HG02678 (cell line): ENCODE measurements at regions not wholly inside any gene's neighbourhood (a gene's known extent, or its start where the extent isn't known, plus 50 kb on each side); places are given as distances from the start of the nearest gene placed in this dataset.

Experiments used
- ATAC-seq: cut with Tn5 transposase; IDR thresholded peaks from one replicate; pipeline ENCODE4 v1.9.1; 2021; ENCODE audit warnings: mild to moderate bottlenecking, moderate library complexity; ENCODE audit not compliant: unreplicated experiment

GRCh38 chr15:62953021-62953420, 89.5 kb upstream of the TPM1 start:
- no peak for ATAC-seq

- ATAC-seq, result no peak
These were observed 89.0 kb upstream of the TPM1 start for GRCh38 chr15:62953496-62954045.

DNA sequence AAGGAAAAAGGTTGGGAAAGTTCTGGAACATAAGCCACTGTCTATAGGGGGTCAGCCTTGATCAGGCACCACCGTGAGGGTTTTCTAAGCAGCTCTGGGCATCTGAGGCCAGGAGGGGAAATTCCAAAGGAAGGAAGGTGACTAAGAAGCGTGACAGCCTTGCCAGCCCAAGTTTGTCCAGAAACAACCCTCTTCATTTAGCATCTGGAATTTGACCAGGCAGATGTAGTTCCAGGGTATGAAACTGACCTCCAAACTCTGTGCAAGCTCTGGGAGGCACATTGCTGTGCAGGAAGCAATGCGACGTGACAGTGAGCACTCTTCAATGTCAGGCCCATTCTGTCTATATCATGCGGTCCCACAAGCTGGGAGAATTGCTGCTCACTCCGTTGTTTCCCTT, 85.4 kb upstream of the TPM1 start:
- ATAC-seq, result no peak

- ATAC-seq, result no peak
These were observed 83.8 kb upstream of the TPM1 start for GRCh38 chr15:62958528-62959363.

GRCh38 chr15:62961134-62961533, 81.4 kb upstream of the TPM1 start:
- no peak for ATAC-seq

DNA sequence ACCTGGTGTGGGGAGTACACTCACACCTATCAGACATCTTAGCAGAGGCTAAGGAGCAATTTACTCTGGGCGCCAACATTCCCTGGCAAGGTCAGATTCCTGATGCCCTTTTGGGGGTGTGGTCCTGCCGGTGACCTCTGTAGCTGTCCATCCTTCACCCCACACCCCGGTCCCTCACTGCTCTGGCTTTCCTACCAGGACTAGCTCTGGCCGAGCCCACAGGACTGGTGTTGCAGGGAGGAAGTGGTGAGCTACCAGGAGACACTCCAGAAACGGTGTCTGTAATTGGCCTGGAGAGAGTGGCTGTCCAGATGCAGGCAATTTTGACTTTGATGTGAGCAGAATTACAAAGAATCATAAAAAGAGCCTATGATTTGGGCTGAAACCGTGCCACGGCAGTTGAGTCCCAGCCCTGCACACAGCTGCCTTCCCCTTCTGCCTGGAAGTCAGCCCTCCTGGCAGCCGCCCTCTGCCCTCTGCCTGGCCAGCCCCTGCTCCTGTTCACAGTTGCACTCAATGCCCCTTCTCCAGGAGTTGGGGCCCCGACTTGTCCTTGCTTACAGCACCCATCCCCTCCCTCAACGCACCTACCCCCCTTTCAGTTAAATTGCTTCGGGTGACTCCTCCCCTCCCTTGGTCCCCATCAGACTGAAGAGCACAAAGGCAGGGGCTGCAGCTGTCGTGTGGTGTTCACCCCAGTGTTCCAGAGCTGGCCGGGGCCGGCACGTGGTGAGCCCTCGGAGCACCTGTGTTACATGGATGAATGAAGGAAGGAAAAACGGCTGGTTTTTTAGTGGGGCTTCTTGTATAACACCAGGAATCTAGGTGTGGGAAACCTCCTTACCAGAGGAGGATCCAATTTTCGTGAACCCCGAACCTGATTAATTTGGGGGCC, 80.2 kb upstream of the TPM1 start:
- no peak for ATAC-seq

DNA sequence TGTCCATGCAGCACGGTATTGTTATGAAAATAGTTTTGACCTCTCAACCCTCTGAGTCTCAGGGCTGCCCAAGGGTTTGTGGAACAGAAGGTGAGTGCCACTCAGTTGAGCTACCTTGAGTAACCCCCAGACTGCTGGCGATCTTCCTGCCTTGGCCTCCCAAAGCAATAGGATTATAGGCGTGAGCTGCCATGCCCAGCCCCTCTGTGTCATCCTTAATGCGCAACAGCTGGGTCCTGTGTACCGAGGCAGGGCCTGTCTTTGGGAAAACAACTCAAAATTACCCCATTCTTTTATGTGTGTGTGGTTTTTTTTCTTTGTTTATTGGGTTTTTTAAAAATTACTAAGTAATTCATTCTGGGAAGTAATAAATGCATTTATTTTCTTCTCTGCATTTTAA, 78.3 kb upstream of the TPM1 start:
- no peak for ATAC-seq

GRCh38 chr15:62966294-62967078, 76.1 kb upstream of the TPM1 start:
- ATAC-seq, result no peak

GRCh38 chr15:62968699-62969098, 73.8 kb upstream of the TPM1 start:
- ATAC-seq, result no peak

DNA sequence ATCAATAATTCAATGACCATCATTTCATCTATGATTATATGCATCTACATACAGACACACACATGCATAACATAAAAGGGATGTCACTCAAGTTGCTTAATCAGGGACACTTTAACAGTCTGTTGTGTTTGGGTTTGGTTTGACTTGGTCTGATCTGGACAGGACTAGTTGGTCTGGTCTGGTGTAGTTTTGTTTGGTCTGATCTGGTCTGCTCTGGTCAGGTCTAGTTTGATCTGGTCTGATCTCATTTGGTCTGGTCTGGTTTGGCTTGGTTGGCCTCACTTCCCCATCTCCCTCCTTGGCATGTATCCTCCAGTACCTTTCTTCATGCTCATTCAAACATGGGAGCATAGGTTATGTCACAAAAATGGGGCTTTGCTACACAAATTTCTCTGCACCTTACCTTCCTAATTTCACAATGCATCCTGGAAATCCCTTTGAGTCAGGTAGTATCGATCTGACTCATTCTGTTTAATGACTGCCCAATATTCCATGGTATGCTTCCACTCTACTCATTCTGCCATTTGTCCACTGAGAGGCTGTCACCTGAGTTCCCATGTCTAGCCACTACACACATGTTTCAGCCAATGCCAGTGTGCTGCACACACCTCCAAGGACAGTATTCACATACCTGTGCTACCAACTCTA, 73.0 kb upstream of the TPM1 start:
- no peak for ATAC-seq

- no peak for ATAC-seq
These were observed 69.7 kb upstream of the TPM1 start for GRCh38 chr15:62972814-62973213.

DNA sequence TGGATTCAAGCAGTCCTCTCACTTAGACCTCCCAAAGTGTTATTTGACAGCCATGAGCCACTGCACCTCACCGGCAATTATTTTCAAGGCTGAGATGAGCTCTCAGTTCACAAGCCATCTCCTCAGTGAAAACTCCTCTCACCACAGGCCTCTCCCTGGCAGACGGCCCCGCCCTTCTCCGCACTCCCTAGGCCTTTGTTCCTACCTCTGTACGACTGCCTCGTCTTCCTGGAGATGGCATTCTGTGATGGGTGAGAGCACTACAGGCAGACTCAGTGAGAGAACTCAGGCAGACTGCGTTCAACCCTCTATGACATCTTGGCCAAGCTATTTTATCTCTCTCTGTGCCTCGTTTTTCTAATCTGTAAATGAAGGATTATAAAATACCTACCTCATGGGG, 67.0 kb upstream of the TPM1 start:
- ATAC-seq, result no peak

- ATAC-seq, result no peak
These were observed 66.2 kb upstream of the TPM1 start for GRCh38 chr15:62976301-62976881.

DNA sequence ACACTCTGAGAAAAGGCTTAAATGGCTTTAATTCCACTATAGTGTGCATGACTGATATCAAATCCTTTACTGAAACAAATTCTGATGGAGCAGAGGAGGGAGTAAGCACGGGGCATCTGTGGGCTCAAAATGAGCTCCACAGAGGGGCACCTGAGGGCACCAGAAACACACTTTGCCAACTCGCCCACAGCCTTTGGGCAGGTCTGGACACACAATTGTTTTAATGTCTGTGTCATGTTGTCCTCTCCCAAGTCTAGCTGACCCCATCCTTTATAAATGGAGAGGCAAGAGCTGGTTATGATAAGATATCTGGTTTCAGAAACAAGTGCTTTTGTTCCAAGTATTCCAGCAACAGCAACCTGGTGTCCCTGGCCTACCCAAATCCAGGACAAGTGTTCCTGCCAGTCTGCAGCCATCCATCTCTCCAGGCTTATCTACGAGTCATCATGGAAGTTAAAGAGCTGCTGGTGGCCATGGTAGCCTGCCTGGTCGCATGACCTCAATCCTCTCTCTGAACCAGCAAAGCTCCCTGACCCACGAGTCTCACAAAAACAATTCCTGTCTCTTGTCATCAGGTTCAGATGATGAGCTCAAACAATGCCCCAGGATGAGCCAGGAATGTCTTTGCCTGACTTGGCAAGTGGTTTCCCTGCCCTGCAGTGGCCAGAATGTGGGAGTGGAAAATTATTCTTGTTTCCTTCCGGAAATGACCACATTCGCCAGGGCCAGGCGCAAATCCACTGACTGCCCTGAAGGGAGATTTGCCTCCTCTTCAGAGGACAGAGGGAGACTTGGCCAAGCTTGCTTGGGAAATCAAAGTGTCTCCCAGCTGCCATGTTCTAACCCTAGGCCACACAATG, 64.4 kb upstream of the TPM1 start:
- no peak for ATAC-seq

DNA sequence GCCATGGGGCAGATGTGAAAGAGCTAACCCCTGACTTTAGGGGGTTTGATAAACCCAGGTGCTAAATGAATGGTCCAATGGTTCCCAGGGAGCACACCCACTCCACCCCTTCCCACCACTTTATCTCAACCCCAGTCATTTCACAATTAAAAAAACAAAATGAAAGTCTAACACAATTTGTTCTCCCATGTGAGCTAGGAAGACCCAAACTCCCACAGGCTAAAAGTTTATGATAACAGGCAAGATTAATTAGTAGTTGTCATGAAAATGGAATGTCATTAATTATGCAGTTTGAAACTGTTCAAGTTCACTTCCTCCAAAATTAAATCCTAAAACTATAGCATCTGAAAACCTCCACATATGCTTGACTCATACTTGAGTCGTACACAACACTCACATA, 63.3 kb upstream of the TPM1 start:
- no peak for ATAC-seq

DNA sequence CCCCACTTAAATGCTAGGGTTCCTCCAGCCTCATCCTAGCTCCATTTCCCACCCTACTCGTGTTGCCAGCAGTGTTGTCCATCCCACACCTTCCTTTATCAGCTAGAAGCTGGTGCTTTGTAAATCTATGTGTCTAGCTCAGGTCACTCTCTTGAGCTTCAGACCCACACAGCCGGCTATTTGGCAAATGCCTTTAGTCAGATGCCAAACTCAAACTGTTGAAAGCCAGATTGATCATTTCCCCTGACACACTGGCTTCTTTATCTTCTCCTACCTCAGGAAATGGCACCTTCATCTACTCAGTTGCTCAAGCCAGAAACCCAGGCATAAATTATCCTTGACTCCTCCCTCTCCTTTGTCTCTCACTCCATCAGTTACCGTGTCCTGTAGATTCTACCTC, 61.5 kb upstream of the TPM1 start:
- no peak for ATAC-seq

DNA sequence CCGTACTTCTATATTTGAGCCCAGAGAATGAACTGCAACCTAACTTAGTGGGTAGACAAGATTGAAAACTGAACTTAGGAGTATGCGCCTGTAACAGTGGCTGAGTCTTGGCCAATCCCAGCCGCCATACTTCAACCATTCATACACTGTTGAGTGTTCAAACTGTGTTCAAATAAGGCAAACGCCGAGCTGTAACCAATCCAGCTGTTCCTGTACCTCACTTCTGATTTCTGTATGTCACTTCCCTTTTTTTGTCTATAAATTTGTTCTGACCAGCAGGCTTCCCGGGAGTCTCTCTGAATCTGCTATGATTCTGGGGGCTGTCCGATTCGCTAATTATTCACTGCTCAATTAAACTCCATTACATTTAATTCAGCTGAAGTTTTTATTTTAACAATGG, 58.6 kb upstream of the TPM1 start:
- no peak for ATAC-seq

DNA sequence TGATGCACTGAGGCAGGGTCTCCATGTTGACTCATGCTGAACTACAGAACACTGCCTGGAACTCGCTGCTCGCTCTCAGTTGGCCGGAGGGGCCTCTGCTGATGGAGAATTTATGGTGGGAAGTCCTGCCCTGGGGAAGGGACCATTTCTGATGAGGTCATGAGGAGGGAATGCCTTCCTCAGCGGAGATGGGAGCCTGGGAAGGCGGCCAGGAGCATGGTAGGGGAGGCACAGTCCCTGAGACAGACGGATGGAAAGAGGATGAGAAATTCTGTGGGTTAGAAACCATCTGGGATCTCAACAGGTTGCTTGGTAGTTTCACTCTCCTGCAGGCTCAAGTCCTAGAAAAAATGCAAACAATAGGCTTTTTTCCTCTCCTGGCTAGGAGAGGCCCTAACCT, 56.8 kb upstream of the TPM1 start:
- no peak for ATAC-seq

GRCh38 chr15:62986948-62987347, 55.6 kb upstream of the TPM1 start:
- no peak for ATAC-seq
